Urinary bladder (tissue), 3 donors: ENCODE measurements at regions not wholly inside any gene's neighbourhood (a gene's known extent, or its start where the extent isn't known, plus 50 kb on each side); places are given as distances from the start of the nearest gene placed in this dataset.

Source experiments
- DNase-seq: peaks from one replicate; pipeline ENCODE4 v3.0.0-alpha.2; 2015; ENCODE audit errors: extremely low spot score
- H3K27ac ChIP-seq: one replicate; pipeline ENCODE4 v1.5.1; 2013; ENCODE audit warnings: low read depth, mild to moderate bottlenecking, moderate library complexity
- H3K36me3 ChIP-seq: one replicate; pipeline ENCODE4 v1.6.1; 2013; ENCODE audit warnings: mild to moderate bottlenecking, moderate library complexity; ENCODE audit not compliant: insufficient read depth
- H3K4me1 ChIP-seq: one replicate; pipeline ENCODE4 v1.6.1; 2013; ENCODE audit warnings: mild to moderate bottlenecking, moderate library complexity; ENCODE audit not compliant: insufficient read depth
- H3K4me3 ChIP-seq: one replicate; pipeline ENCODE4 v1.5.1; 2013; ENCODE audit warnings: low read depth, low read length
- WGBS: extraction: QIAGEN DNeasy Blood & Tissue Kit; methylation state at CpG from one replicate; pipeline ENCODE4 v1.1.7; 2013; 5-methylcytosine and 5-hydroxymethylcytosine counted together
- donor health status: healthy with polysubstance abuse.
- donor health status: healthy.

- H3K4me3 ChIP-seq, result no peak overlapping the region
- 65% methylated on average over 9 of the region's 9 CpGs for WGBS
- no peaks in the 10 kb centered on the region for H3K36me3 ChIP-seq
- no peak for DNase-seq
- no peak overlapping the region for H3K27ac ChIP-seq
- no peaks in the 10 kb centered on the region for H3K4me1 ChIP-seq
Measured at GRCh38 chr20:22814471-22815205, 220.5 kb upstream of the SSTR4 start.

GRCh38 chr20:22815206-22815551 is 219.9 kb upstream of the SSTR4 start:
- WGBS, result 69% methylated on average over 5 of the region's 5 CpGs
- H3K4me3 ChIP-seq, result no peak overlapping the region
- no peaks in the 10 kb centered on the region for H3K4me1 ChIP-seq
- H3K36me3 ChIP-seq, result no peaks in the 10 kb centered on the region
- H3K27ac ChIP-seq, result no peak overlapping the region
- no peak for DNase-seq

- 45% methylated on average over 9 of the region's 9 CpGs for WGBS
- H3K27ac ChIP-seq, result no peak overlapping the region
- H3K36me3 ChIP-seq, result no peaks in the 10 kb centered on the region
- no peak overlapping the region for H3K4me3 ChIP-seq
- DNase-seq, result no peak
- H3K4me1 ChIP-seq, result no peaks in the 10 kb centered on the region
Measured at GRCh38 chr20:22815603-22816315, 219.4 kb upstream of the SSTR4 start.

- Histone ChIP-seq H3K27ac (no peak overlapping the region), H3K4me3 (no peak overlapping the region), H3K4me1 (no peaks in the 10 kb centered on the region), H3K36me3 (no peaks in the 10 kb centered on the region)
- WGBS, result 84% methylated on average over 4 of the region's 4 CpGs
- DNase-seq, result no peak
Measured at GRCh38 chr20:22818636-22819035, 216.5 kb upstream of the SSTR4 start.

GRCh38 chr20:22819112-22819511 is 216.0 kb upstream of the SSTR4 start:
- no peak overlapping the region for H3K27ac ChIP-seq
- H3K4me3 ChIP-seq, result no peak overlapping the region

GRCh38 chr20:22819784-22820183 is 215.3 kb upstream of the SSTR4 start:
- no peak overlapping the region for H3K4me3 ChIP-seq
- DNase-seq, result no peak
- H3K27ac ChIP-seq, result no peak overlapping the region
- H3K4me1 ChIP-seq, result no peaks in the 10 kb centered on the region
- no peaks in the 10 kb centered on the region for H3K36me3 ChIP-seq
- 61% methylated on average over 2 of the region's 2 CpGs for WGBS

More at GRCh38 chr20:22819112-22819511, 216.0 kb upstream of the SSTR4 start:
- H3K36me3 ChIP-seq, result no peaks in the 10 kb centered on the region
- WGBS, result 67% methylated on average over 4 of the region's 4 CpGs
- no peaks in the 10 kb centered on the region for H3K4me1 ChIP-seq
- no peak for DNase-seq

- H3K36me3 ChIP-seq, result no peaks in the 10 kb centered on the region
- H3K4me3 ChIP-seq, result no peak overlapping the region
- DNase-seq, result no peak
- no peaks in the 10 kb centered on the region for H3K4me1 ChIP-seq
- 75% methylated on average over 7 of the region's 7 CpGs for WGBS
- no peak overlapping the region for H3K27ac ChIP-seq
Measured at GRCh38 chr20:22821081-22821727, 213.9 kb upstream of the SSTR4 start.

GRCh38 chr20:22821796-22822195 is 213.3 kb upstream of the SSTR4 start:
- no peak for DNase-seq
- Histone ChIP-seq H3K4me1 (no peaks in the 10 kb centered on the region), H3K36me3 (no peaks in the 10 kb centered on the region), H3K4me3 (no peak overlapping the region), H3K27ac (no peak overlapping the region)
- WGBS, result 85% methylated on average over 4 of the region's 4 CpGs

GRCh38 chr20:22823119-22823518 is 212.0 kb upstream of the SSTR4 start:
- Histone ChIP-seq H3K36me3 (no peaks in the 10 kb centered on the region), H3K4me3 (no peak overlapping the region), H3K4me1 (no peaks in the 10 kb centered on the region), H3K27ac (no peak overlapping the region)
- 97% methylated on average over 6 of the region's 6 CpGs for WGBS
- no peak for DNase-seq

- no peaks in the 10 kb centered on the region for H3K4me1 ChIP-seq
- no peak for DNase-seq
- 73% methylated on average over 3 of the region's 3 CpGs for WGBS
- no peak overlapping the region for H3K4me3 ChIP-seq
- no peak overlapping the region for H3K27ac ChIP-seq
- H3K36me3 ChIP-seq, result no peaks in the 10 kb centered on the region
Measured at GRCh38 chr20:22824077-22824476, 211.0 kb upstream of the SSTR4 start.

- 85% methylated on average over 3 of the region's 3 CpGs for WGBS
- Histone ChIP-seq H3K27ac (no peak overlapping the region), H3K4me3 (no peak overlapping the region), H3K4me1 (no peaks in the 10 kb centered on the region), H3K36me3 (no peaks in the 10 kb centered on the region)
- no peak for DNase-seq
Measured at GRCh38 chr20:22825076-22825475, 210.0 kb upstream of the SSTR4 start.

GRCh38 chr20:22825546-22825945 is 209.6 kb upstream of the SSTR4 start:
- 77% methylated on average over 4 of the region's 4 CpGs for WGBS
- no peak overlapping the region for H3K27ac ChIP-seq
- no peaks in the 10 kb centered on the region for H3K4me1 ChIP-seq
- no peaks in the 10 kb centered on the region for H3K36me3 ChIP-seq
- H3K4me3 ChIP-seq, result no peak overlapping the region
- DNase-seq, result no peak

GRCh38 chr20:22826306-22827230 is 208.5 kb upstream of the SSTR4 start:
- Histone ChIP-seq H3K27ac (no peak overlapping the region), H3K36me3 (no peaks in the 10 kb centered on the region), H3K4me3 (no peak overlapping the region), H3K4me1 (no peaks in the 10 kb centered on the region)
- 78% methylated on average over 8 of the region's 8 CpGs for WGBS
- no peak for DNase-seq
